NCI-H1436 treated with DMSO at 0.1 percent for 48 hours (cell line): ENCODE measurements at regions not wholly inside any gene's neighbourhood (a gene's known extent, or its start where the extent isn't known, plus 50 kb on each side); places are given as distances from the start of the nearest gene placed in this dataset.
"Not testable (repeated sequence)": the region's sequence is repeated elsewhere in the genome, so short reads cannot be mapped to it uniquely, and the experiment has no call there.

Experiments
- DNase-seq: peaks from one replicate; lab custom pipeline; 2025; lab: John Stamatoyannopoulos, UW

DNA sequence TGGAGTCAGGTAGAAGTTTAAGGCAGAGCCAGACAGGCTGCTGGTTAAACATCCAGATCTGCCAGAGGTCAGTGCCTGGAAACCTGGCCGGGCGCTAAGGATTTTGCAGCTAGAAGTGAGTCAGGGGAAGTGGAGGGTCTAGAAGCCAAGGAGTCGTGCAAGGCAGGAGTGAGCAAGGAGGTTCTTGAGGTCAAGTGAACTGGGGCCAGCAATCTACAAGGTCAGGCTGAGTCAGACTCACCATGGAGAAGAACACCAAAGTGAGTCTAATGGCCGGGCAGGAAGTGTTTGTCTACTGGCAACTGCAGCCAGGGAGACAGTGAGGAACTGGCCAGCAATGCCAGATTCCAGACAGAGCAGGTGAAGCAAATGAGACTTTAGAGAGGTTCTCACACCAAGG, 628.2 kb downstream of the ETNK1 start:
- DNase-seq, result no peak

DNA sequence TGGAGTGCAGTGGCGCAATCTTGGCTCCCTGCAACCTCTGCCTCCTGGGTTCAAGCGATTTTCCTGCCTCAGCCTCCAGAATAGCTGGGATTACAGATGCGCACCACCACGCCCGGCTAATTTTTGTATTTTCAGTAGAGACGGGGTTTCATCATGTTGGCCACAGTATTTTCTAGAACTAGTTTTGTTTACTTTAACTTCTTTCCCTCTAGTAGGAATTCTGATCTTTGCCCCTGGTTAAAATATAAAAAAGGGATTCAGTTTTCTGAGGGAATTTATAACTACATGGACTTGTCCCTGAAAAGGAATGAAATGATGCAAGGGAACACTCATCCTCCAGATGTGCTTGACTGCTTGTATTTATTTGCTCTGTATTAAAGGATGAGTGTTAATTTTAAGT, 628.9 kb downstream of the ETNK1 start:
- DNase-seq, result not testable (repeated sequence)

GRCh38 chr12:23259558-23259957, 634.6 kb downstream of the ETNK1 start:
- DNase-seq, result no peak

DNA sequence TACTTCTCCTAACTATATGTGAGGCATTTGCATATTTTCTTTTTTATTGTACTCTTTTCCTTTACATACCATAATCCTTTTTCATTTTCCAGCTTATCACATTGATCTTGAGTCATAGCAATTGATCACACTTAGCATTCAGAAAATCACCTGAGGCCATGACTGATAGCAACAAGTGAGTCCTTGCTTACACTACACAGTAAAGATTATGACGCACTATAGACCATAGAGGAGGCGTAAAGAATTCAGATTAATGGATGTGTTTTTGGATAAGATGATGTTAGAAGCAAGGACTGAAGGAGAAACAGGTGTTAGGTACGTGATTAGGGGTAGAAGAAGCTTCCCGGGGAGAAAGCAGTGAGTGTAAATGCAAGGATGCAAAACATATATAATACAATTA, 637.7 kb downstream of the ETNK1 start:
- no peak for DNase-seq

DNA sequence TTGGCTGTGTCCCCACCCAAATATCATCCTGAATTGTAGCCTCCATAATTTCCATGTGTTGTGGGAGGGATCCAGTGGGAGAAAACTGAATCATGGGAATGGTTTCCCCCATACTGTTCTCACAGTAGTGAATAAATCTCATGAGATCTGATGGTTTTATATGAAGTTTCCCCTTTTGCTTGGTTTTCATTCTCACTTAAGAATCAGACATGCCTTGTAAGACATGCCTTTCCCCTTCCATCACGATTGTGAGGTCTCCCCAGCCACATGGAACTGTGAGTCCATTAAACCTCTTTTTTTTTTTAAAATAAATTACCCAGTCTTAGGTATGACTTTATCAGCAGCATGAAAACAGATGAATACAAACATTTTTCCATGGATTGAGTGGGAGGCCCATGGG, 652.9 kb downstream of the ETNK1 start:
- DNase-seq, result no peak

GRCh38 chr12:23281295-23281694, 656.3 kb downstream of the ETNK1 start:
- no peak for DNase-seq

- no peak for DNase-seq
Measured at GRCh38 chr12:23282701-23283100, 657.7 kb downstream of the ETNK1 start.

- DNase-seq, result not testable (repeated sequence)
Measured at GRCh38 chr12:23285764-23286530, 661.0 kb downstream of the ETNK1 start.

DNA sequence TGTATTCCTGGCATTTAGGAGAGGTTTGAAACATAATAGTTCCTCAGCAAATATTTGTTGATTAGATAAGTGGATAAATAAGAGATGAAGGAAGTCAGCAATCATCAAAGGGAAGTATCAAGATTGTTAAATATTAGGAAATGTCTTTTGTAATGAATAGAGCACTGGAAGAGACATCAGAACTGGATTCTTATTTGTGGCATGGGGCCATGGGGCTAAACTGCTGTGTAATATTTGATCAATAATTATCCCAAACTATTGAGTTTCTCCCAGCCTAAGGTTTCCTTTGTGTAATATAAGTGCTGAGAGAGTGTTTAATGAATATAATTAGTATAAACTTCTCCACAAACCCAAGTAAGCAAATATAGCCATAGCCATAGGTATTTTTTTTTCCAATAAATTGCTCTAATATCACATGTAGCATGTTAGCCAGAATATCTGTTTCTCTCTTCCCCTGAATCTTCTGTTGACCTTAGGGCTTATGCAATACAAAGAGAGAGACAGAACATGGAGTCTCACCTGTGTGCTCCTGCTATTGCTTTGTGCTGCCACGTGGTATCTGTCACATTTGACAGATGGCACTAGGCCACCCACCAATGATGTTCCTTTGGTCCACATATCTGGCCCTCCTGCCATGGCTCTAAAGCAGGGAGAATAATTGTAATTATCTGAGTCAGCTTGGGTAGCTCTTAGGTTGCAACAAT, 658.7 kb downstream of the SOX5 start:
- no peak for DNase-seq

GRCh38 chr12:23303220-23303619, 646.2 kb downstream of the SOX5 start:
- DNase-seq, result no peak

DNA sequence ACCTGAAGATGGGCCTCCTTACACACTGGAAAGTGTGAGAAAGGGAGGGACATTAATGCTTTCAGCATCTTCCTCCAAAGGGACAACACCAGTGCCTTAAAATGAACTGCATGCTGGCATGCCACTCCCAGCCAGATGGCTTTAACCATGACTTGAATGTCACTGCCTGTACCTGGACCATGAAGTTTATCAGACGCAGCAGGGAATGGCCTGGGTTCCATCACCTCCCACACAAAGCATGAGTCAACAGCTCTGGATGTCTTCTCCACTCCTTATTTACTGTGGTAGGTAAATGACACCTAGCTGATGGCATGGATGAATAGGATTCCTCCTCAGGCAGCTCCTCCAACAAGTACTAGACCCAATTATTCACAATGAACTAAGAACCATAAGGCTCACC, 645.6 kb downstream of the SOX5 start:
- DNase-seq, result no peak

GRCh38 chr12:23333938-23334337, 615.5 kb downstream of the SOX5 start:
- DNase-seq, result no peak

GRCh38 chr12:23335593-23335992, 613.9 kb downstream of the SOX5 start:
- DNase-seq, result no peak

GRCh38 chr12:23337213-23337612, 612.3 kb downstream of the SOX5 start:
- no peak for DNase-seq

DNA sequence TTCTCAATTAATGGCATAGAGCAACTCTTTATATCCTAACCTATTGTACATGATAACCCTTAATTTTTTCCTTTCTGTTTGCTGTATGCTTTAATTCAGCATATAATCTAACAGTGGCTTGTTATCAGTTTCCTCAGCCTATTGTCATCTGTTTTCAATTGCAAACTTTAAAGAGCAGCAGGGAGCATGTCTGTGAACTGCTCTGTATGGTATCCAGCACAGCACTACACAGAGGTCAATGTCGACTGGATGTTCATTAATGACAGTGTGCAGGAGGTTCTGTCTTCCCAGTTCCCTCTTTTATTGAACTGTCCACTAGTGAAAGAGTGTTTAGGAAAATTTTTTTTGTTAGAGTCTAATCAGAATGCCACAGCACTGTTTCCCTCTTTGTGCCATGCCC, 609.1 kb downstream of the SOX5 start:
- no peak for DNase-seq

DNA sequence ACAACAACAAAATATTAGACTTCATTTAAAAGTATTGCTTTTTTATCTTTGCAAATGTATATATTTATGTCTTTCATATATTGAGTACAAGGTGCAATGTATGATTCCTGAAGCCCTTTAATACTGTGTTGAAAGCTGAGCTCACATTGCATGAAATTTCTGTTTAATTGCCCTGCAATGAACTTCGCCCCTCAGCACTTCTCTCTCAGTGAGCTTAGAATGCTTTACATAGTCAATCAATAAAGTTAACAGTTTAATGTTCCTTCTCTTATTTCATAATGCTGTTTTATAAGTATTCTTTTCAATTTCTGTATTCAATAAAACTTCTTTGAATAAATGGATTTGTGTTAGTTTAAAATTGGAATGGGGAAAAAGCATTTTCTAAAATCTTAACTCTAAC, 607.1 kb downstream of the SOX5 start:
- DNase-seq, result no peak

- DNase-seq, result no peak
Measured at GRCh38 chr12:23349564-23349963, 599.9 kb downstream of the SOX5 start.

GRCh38 chr12:23350808-23351207, 598.7 kb downstream of the SOX5 start:
- DNase-seq, result no peak

- DNase-seq, result no peak
Measured at GRCh38 chr12:23352670-23353069, 596.8 kb downstream of the SOX5 start.

DNA sequence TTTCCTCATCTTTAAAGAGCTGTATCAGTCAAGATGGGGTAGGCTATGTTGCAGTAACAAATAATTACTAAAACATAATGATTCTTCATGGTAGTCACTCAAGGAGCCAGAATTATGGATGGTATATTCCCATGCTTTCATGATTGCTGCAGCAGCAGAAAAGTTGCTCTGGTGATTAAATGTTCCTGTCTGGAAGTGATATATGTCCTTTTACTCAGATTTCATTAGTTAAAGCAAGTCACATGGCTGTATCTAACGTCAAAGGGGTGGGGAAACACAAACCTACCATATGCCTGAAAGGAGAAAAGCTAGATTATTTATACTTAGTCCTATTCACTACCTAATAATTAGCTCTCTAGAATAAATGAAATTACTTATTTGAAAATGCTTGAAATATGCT, 594.7 kb downstream of the SOX5 start:
- DNase-seq, result no peak

DNA sequence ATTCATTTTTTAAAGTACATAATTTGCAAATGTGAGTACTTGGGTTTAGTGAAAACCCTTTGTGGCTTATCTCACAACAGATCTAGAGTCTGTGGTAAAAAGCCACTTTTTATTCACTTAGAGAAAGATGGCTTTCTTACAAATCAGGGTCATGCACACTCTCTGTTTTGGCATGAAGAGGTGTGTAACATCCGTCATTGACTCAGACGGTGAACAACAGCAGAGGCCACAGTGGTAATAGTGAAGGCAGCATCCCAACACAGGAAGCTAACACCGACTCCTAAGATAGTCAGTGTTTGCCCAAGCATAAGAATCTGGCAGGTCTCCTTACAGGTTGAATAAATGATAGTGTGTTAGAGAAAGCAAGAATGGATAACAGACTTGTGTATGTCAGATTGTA, 593.0 kb downstream of the SOX5 start:
- DNase-seq, result no peak

- DNase-seq, result no peak
Measured at GRCh38 chr12:23356927-23357708, 592.4 kb downstream of the SOX5 start.
